Transverse colon (tissue), 4 donors: ENCODE measurements at regions not wholly inside any gene's neighbourhood (a gene's known extent, or its start where the extent isn't known, plus 50 kb on each side); places are given as distances from the start of the nearest gene placed in this dataset.

ENCODE experiments used
- CTCF ChIP-seq, 5 experiments: fragments of 200-600 bp in 3 of 5; fragments of 450-650 bp in 2 of 5; sonication (generic) in 3 of 5; IDR thresholded peaks; 1 replicate in 2 of 5; 2 replicates in 3 of 5; pipeline ENCODE4 v1.5.1; 2016 to 2017; ENCODE audit warnings: antibody characterized with exemption in 5 of 5, inconsistent platforms in 3 of 5, mild to moderate bottlenecking in 2 of 5, moderate library complexity in 1 of 5
- POLR2A ChIP-seq: fragments of 450-650 bp; IDR thresholded peaks from one replicate; pipeline ENCODE4 v1.6.1; 2016; ENCODE audit warnings: antibody characterized with exemption, mild to moderate bottlenecking, moderate library complexity
- POLR2AphosphoS5 ChIP-seq, 3 donors: sonication (generic); formaldehyde crosslinking; IDR thresholded peaks; one replicate each; pipeline ENCODE4 v1.6.1; 2016; ENCODE audit warnings: antibody characterized with exemption in 3 of 3

GRCh38 chr7:46156853-46157252 is 235.8 kb upstream of the IGFBP3 start:
- no peak for TF ChIP-seq CTCF (IDR thresholded peaks at IDR 0.05)
- no peak for TF ChIP-seq POLR2AphosphoS5 (IDR thresholded peaks at IDR 0.05)
- TF ChIP-seq POLR2A = no peak
